Peyer's patch (tissue), 4 donors: ENCODE measurements at regions not wholly inside any gene's neighbourhood (a gene's known extent, or its start where the extent isn't known, plus 50 kb on each side); places are given as distances from the start of the nearest gene placed in this dataset.

Source experiments
- POLR2A ChIP-seq, 2 donors: fragments of 450-650 bp; IDR thresholded peaks; one replicate each; pipeline ENCODE4 v1.5.1; 2017; ENCODE audit warnings: antibody characterized with exemption in 2 of 2, mild to moderate bottlenecking in 2 of 2, moderate library complexity in 2 of 2
- TF ChIP-seq, protein P1 (sequence below), 6 experiments: fragments of 450-650 bp in 4 of 6; fragments of 200-600 bp in 2 of 6; sonication (generic) in 1 of 6; IDR thresholded peaks; one replicate each; pipeline ENCODE4 v1.5.1; 2017 to 2019; ENCODE audit warnings: antibody characterized with exemption in 6 of 6, mild to moderate bottlenecking in 3 of 6, moderate library complexity in 1 of 6

DNA sequence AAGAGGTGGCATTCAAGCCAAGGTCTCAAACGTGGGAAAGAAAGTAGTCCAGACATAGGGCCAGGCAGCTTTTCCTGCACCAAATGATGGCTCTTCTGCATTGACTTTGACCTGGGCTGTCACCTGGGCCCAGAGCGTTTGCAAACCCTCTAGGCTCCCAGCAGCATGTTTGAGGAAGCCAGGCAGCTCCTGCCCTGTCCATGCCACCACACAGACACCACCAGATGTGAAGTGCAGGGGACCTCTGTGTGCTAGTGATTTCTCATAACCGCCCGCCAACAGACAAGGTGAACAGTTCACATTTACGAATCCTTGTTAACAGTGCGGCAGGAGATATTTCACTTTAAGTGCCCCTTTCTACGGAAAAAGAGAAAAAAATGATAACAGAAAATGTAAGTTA is 49.8 kb upstream of the FAM222A start:
- TF ChIP-seq, protein P1, sequence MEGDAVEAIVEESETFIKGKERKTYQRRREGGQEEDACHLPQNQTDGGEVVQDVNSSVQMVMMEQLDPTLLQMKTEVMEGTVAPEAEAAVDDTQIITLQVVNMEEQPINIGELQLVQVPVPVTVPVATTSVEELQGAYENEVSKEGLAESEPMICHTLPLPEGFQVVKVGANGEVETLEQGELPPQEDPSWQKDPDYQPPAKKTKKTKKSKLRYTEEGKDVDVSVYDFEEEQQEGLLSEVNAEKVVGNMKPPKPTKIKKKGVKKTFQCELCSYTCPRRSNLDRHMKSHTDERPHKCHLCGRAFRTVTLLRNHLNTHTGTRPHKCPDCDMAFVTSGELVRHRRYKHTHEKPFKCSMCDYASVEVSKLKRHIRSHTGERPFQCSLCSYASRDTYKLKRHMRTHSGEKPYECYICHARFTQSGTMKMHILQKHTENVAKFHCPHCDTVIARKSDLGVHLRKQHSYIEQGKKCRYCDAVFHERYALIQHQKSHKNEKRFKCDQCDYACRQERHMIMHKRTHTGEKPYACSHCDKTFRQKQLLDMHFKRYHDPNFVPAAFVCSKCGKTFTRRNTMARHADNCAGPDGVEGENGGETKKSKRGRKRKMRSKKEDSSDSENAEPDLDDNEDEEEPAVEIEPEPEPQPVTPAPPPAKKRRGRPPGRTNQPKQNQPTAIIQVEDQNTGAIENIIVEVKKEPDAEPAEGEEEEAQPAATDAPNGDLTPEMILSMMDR (IDR thresholded peaks at IDR 0.05) = no peak
- no peak for TF ChIP-seq POLR2A (IDR thresholded peaks at IDR 0.05)
